HepG2 (cell line): ENCODE measurements at regions not wholly inside any gene's neighbourhood (a gene's known extent, or its start where the extent isn't known, plus 50 kb on each side); places are given as distances from the start of the nearest gene placed in this dataset.

Experiments used
- ARNTL ChIP-seq: sonication (generic); formaldehyde crosslinking; IDR thresholded peaks from 2 replicates; pipeline ENCODE4 v1.4.0; 2020; ENCODE audit warnings: mild to moderate bottlenecking, missing genetic modification reagents
- DBP ChIP-seq: sonication (generic); formaldehyde crosslinking; IDR thresholded peaks from 2 replicates; pipeline ENCODE4 v1.4.0; 2020; ENCODE audit warnings: missing genetic modification reagents; ENCODE audit errors: not compliant biosample characterization
- DMAP1 ChIP-seq: IDR thresholded peaks from 2 replicates; pipeline ENCODE4 v1.6.1; 2016
- GABPA ChIP-seq, 2 experiments: IDR thresholded peaks; 2 replicates each; pipeline ENCODE4 v1.6.1; 2011 to 2016; ENCODE audit warnings: low read depth in 2 of 2, low read length in 1 of 2, missing biosample characterization in 1 of 2, missing genetic modification characterization in 1 of 2
- KAT7 ChIP-seq: IDR thresholded peaks from 2 replicates; pipeline ENCODE4 v1.6.1; 2018; ENCODE audit warnings: borderline replicate concordance, missing compliant biosample characterization
- POLR2A ChIP-seq, 2 experiments: IDR thresholded peaks; 2 replicates each; pipeline ENCODE4 v1.6.1; 2011; ENCODE audit warnings: low read depth in 2 of 2, low read length in 2 of 2, mild to moderate bottlenecking in 1 of 2, moderate library complexity in 1 of 2; ENCODE audit not compliant: insufficient read depth in 1 of 2
- RBAK ChIP-seq: sonication (generic); formaldehyde crosslinking; IDR thresholded peaks from 2 replicates; pipeline ENCODE4 v1.5.1; 2020; ENCODE audit warnings: mild to moderate bottlenecking, missing genetic modification reagents
- THAP11 ChIP-seq: IDR thresholded peaks from 2 replicates; pipeline ENCODE4 v1.6.1; 2016; ENCODE audit warnings: missing biosample characterization, missing genetic modification reagents
- TSC22D2 ChIP-seq: sonication (generic); formaldehyde crosslinking; IDR thresholded peaks from 2 replicates; pipeline ENCODE4 v1.5.1; 2020; ENCODE audit warnings: missing genetic modification reagents, mild to moderate bottlenecking, borderline replicate concordance
- ZNF3 ChIP-seq: IDR thresholded peaks from 2 replicates; pipeline ENCODE4 v1.7.0; 2017; ENCODE audit warnings: inconsistent platforms
- ZNF558 ChIP-seq: sonication (generic); formaldehyde crosslinking; IDR thresholded peaks from 2 replicates; pipeline ENCODE4 v1.9.0; 2022; ENCODE audit warnings: mild to moderate bottlenecking, missing genetic modification reagents, borderline replicate concordance
- ZNF570 ChIP-seq: sonication (generic); formaldehyde crosslinking; IDR thresholded peaks from 2 replicates; pipeline ENCODE4 v1.4.0; 2020; ENCODE audit warnings: mild to moderate bottlenecking, missing genetic modification reagents, borderline replicate concordance
- ZNF597 ChIP-seq: sonication (generic); formaldehyde crosslinking; IDR thresholded peaks from 2 replicates; pipeline ENCODE4 v1.5.0; 2020; ENCODE audit warnings: missing genetic modification reagents
- TF ChIP-seq, protein P1 (sequence below): IDR thresholded peaks from 2 replicates; pipeline ENCODE4 v1.4.0; 2020; ENCODE audit warnings: mild to moderate bottlenecking, missing genetic modification reagents
- TF ChIP-seq, protein P2 (sequence below): IDR thresholded peaks from 2 replicates; pipeline ENCODE4 v1.6.1; 2016; ENCODE audit warnings: low read depth, borderline replicate concordance
- TF ChIP-seq, protein P3 (sequence below): sonication (generic); formaldehyde crosslinking; IDR thresholded peaks from 2 replicates; pipeline ENCODE4 v1.8.0; 2022; ENCODE audit warnings: low read depth, missing genetic modification reagents
- TF ChIP-seq, protein P4 (sequence below): sonication (generic); formaldehyde crosslinking; IDR thresholded peaks from 2 replicates; pipeline ENCODE4 v1.5.0; 2020; ENCODE audit warnings: missing genetic modification reagents

- TF ChIP-seq, protein P1, sequence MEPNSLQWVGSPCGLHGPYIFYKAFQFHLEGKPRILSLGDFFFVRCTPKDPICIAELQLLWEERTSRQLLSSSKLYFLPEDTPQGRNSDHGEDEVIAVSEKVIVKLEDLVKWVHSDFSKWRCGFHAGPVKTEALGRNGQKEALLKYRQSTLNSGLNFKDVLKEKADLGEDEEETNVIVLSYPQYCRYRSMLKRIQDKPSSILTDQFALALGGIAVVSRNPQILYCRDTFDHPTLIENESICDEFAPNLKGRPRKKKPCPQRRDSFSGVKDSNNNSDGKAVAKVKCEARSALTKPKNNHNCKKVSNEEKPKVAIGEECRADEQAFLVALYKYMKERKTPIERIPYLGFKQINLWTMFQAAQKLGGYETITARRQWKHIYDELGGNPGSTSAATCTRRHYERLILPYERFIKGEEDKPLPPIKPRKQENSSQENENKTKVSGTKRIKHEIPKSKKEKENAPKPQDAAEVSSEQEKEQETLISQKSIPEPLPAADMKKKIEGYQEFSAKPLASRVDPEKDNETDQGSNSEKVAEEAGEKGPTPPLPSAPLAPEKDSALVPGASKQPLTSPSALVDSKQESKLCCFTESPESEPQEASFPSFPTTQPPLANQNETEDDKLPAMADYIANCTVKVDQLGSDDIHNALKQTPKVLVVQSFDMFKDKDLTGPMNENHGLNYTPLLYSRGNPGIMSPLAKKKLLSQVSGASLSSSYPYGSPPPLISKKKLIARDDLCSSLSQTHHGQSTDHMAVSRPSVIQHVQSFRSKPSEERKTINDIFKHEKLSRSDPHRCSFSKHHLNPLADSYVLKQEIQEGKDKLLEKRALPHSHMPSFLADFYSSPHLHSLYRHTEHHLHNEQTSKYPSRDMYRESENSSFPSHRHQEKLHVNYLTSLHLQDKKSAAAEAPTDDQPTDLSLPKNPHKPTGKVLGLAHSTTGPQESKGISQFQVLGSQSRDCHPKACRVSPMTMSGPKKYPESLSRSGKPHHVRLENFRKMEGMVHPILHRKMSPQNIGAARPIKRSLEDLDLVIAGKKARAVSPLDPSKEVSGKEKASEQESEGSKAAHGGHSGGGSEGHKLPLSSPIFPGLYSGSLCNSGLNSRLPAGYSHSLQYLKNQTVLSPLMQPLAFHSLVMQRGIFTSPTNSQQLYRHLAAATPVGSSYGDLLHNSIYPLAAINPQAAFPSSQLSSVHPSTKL (CRISPR knock-in tag), result no peak
- TF ChIP-seq, protein P2, sequence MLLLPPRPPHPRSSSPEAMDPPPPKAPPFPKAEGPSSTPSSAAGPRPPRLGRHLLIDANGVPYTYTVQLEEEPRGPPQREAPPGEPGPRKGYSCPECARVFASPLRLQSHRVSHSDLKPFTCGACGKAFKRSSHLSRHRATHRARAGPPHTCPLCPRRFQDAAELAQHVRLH, result 0 out of 2 replicates have a peak, but pooled peaks have one; percentile 39
- TF ChIP-seq ZNF597 (no peak), ZNF570 (CRISPR knock-in tag) (no peak), ARNTL (no peak), RBAK (CRISPR knock-in tag) (no peak), TSC22D2 (no peak), DBP (no peak), POLR2A (IDR thresholded peaks at IDR 0.05; ENCODE audit: insufficient read depth in 1 of 2, low read depth in 2 of 2, low read length in 2 of 2) (peak; percentile 47 to 50; a peak in 2 of 4 replicates), ZNF558 (CRISPR knock-in tag) (no peak), DMAP1 (CRISPR knock-in tag) (0 out of 2 replicates have a peak, but pooled peaks have one; percentile 17), ZNF3 (no peak), GABPA (IDR thresholded peaks at IDR 0.05; ENCODE audit: low read depth, low read length) (no peak), GABPA (CRISPR knock-in tag; IDR thresholded peaks at IDR 0.05; ENCODE audit: low read depth) (0 out of 2 replicates have a peak, but pooled peaks have one; percentile 39), KAT7 (CRISPR knock-in tag) (no peak), THAP11 (no peak)
- TF ChIP-seq, protein P3, sequence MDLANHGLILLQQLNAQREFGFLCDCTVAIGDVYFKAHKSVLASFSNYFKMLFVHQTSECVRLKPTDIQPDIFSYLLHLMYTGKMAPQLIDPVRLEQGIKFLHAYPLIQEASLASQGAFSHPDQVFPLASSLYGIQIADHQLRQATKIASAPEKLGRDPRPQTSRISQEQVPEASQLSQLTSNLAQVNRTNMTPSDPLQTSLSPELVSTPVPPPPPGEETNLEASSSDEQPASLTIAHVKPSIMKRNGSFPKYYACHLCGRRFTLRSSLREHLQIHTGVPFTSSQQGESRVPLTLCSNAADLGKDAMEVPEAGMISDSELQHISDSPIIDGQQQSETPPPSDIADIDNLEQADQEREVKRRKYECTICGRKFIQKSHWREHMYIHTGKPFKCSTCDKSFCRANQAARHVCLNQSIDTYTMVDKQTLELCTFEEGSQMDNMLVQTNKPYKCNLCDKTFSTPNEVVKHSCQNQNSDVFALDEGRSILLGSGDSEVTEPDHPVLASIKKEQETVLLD, result no peak
- TF ChIP-seq, protein P4, sequence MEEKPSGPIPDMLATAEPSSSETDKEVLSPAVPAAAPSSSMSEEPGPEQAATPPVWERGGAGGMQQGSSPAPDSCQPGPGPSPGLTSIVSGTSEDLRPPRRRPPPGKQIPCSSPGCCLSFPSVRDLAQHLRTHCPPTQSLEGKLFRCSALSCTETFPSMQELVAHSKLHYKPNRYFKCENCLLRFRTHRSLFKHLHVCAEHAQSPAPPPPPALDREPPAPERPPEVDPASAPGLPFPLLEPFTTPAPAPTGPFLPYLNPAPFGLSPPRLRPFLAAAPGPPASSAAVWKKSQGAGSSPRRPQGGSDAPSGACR (CRISPR knock-in tag), result no peak
Measured at GRCh38 chr6:147660334-147661311, 152.1 kb downstream of the SAMD5 start (continued).
